Hepatic stellate cell (primary cell): ENCODE measurements at regions not wholly inside any gene's neighbourhood (a gene's known extent, or its start where the extent isn't known, plus 50 kb on each side); places are given as distances from the start of the nearest gene placed in this dataset.

Experiments used
- DNase-seq: peaks from one replicate; pipeline ENCODE4 v3.0.0; 2011; ENCODE audit warnings: low spot score

DNA sequence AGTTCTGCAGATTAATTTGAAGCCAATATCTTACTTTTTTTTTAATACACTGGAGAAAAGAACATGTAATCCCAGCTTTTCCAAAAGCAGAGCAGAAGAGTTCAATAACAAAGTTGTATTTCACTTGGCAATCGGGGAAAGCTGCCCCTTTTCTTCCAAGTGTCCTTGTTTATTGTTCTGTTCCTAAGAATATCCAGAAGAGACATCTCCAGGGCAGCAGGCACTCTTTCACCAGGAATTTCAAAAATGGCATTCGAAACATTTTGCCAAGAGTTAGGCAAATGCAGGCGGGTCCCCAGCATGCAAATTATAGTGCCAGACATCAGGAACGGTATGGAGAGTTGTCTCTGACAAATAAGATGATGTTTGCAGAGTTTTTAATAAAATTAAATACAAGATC, 494.5 kb downstream of the BCOR start:
- no peak for DNase-seq

GRCh38 chrX:39605183-39605582, 492.6 kb downstream of the BCOR start:
- no peak for DNase-seq

GRCh38 chrX:39605866-39606265, 491.9 kb downstream of the BCOR start:
- no peak for DNase-seq

- no peak for DNase-seq
Measured at GRCh38 chrX:39609941-39610340, 487.8 kb downstream of the BCOR start.

- DNase-seq, result no peak
Measured at GRCh38 chrX:39611468-39611867, 486.3 kb downstream of the BCOR start.

GRCh38 chrX:39613482-39613995, 484.2 kb downstream of the BCOR start:
- no peak for DNase-seq

- DNase-seq, result no peak
Measured at GRCh38 chrX:39613997-39614679, 483.6 kb downstream of the BCOR start.

GRCh38 chrX:39614680-39614998, 483.1 kb downstream of the BCOR start:
- DNase-seq, result no peak

DNA sequence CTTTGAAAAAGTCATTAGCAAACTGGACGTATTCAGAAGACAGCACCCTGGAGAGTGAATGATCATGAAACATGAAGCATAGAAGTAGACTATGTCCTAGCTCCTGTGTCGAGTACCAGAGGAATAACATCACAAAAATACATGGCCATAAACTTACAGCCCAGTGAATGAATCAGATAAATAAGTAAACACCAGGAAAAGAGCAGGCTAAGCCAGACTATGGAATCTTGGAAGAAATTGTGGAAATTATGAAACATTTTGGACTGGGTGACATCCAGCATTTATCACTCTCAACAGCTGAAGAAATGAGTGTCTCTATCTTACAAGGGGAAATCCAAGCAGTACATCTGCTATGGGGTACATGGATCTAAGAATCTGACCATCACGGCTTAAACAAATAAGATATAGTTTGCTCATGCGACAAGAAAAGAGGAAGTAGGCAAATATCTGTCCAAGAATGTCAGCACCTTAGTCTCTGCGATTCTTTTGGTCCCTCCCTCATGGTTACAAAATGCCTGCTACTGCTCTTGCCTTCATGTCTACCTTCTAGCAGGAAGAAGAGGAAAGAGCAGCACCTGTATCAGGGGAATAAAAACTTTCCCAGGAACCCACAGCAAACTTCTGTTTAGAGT, 481.5 kb downstream of the BCOR start:
- DNase-seq, result no peak

DNA sequence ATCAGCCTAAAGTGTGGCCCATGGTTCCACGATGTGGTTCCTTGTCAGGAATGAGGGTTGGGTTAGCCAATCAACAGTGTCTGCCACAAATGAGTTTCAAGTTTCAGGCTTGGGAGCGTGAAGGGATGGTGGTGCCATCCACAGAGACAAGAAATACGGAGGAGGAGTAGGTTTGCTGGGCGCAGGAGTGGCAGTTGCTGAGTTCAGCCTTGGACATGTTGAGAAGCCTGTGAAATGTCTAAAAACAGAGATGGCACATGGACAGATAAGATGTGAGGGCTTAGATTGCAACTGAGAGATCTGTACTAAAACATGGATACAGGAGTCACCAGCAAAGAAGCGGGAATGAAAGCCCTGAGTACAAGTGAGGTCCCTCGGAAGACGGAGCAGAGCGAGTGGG, 481.0 kb downstream of the BCOR start:
- DNase-seq, result no peak

- no peak for DNase-seq
Measured at GRCh38 chrX:39618178-39618577, 479.6 kb downstream of the BCOR start.

- DNase-seq, result no peak
Measured at GRCh38 chrX:39619182-39620009, 478.4 kb downstream of the BCOR start.

- DNase-seq, result no peak
Measured at GRCh38 chrX:39624166-39624565, 473.6 kb downstream of the BCOR start.

GRCh38 chrX:39625810-39626209, 471.9 kb downstream of the BCOR start:
- DNase-seq, result no peak

DNA sequence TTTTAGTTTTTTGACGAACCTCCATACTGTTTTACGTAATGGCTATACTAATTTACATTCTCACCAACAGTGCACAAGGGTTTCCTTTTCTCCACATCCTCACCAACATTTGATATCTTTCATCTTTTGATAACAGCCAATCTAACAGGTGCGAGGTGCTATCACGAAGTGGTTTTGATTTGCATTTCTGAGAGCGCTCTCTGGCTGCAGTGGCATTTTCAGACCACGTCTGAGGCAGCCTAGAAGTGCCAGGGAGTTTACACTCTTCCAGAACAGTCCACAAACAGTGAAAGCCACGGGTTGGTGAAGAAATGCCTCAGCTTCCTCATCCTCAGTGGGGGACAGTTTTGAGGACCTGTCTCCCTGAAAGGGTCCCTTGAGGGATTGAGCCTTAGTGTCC, 471.0 kb downstream of the BCOR start:
- DNase-seq, result no peak

DNA sequence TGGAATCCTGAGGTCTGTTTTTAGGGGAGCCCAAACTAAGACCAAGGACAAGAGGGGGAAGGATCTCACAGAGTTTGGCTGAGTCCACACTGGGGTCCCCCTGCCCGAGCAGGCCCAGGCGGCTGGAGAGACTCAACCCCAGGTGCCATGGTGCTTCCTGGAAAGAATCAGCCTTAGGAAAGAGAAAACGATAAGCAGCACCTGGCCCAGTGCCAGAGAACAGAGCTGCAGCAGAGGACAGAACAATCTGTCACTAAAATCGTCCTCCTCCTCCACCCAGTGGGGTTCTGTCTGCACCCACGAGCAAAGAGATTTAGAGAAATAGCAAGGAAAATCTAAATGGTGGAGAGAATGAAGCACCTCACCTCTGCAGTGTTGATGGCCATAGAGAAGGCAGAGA, 470.5 kb downstream of the BCOR start:
- DNase-seq, result no peak

DNA sequence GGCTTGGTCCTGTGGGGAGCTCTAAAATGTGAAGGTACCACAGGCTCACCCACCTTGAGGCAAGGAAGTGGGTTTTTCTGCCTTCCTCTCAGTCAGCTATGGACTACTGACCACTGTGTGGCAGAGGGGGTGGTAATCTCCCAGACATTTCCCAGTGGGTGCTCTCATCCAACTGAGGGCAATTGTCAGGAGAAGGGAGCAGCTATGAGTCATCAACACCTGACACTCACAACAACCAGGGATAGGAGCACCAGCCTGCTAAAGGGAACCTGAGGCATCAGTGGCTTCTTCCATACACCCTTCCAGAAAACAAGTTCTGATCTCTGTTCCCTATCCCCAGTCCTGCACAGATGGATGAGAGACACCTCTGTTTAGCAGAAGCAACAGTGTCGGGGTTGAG, 468.8 kb downstream of the BCOR start:
- no peak for DNase-seq

- DNase-seq, result no peak
Measured at GRCh38 chrX:39630344-39630743, 467.4 kb downstream of the BCOR start.

GRCh38 chrX:39631276-39632229, 466.2 kb downstream of the BCOR start:
- no peak for DNase-seq

DNA sequence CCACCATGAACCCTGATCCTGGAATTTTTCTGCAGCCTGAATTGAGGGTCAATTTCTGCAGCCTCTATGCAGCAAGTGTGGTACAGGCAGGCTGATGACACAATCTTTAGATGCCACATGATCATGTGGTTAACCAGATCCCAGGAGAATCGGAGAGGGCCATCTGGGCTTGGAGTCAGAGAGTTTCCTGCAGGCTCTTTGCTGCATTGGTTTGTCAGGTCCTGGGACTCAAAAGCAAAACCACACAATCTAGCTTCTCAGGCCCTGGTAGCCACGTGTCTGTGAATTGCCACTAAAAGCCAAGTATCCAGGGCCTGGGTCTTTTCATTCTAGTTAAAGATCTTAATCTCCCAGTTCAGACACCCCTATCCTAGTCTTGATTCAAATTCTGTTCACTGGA, 464.5 kb downstream of the BCOR start:
- DNase-seq, result no peak

- DNase-seq, result no peak
Measured at GRCh38 chrX:39636481-39636880, 461.3 kb downstream of the BCOR start.

DNA sequence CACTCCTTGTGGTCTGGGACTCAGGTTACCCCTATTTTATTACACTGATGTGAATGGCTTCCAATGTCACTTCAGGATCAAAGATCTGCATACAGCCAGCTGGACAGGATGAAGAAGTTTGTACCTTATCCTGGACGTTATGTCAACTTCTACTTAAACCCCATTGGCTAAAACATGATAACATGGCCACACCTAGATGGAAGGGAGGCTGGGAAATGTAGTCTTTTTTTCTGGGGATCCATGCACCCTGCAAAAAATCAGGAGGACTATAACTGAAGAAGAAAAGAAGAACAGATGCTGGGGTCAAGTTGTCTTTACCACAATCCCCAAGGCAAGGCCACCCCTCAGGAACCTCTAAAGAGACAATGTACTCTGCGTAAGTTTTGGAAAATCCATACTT, 459.2 kb downstream of the BCOR start:
- DNase-seq, result no peak
